ENCODE measurements at regions not wholly inside any gene's neighbourhood (a gene's known extent, or its start where the extent isn't known, plus 50 kb on each side); places are given as distances from the start of the nearest gene placed in this dataset.

GRCh38 chr17:33582661-33583060 is 289.6 kb upstream of the ASIC2 start:
- Mint-ChIP-seq H3K36me3 (ENCODE audit: low read depth) (no peaks in the 10 kb centered on the region), H3K27me3 (peaks cover 5% of the 10 kb centered on the region), H3K27ac (no peak overlapping the region), H3K9me3 (no peaks in the 10 kb centered on the region), H3K4me1 (no peaks in the 10 kb centered on the region), H3K4me3 (no peak overlapping the region)
- CTCF ChIA-PET, result no interaction called here
- POLR2A ChIA-PET, result no interaction called here
- DNase-seq, result no peak

GRCh38 chr17:33583518-33584417 is 290.7 kb upstream of the ASIC2 start:
- H3K9me3 Mint-ChIP-seq, result no peaks in the 10 kb centered on the region
- ChIA-PET POLR2A (no interaction called here), CTCF (no interaction called here)
- no peak overlapping the region for H3K27ac Mint-ChIP-seq
- peaks cover 5% of the 10 kb centered on the region for H3K27me3 Mint-ChIP-seq
- no peak for DNase-seq
- no peaks in the 10 kb centered on the region for H3K36me3 Mint-ChIP-seq (ENCODE audit: low read depth)
- H3K4me3 Mint-ChIP-seq, result no peak overlapping the region
- no peaks in the 10 kb centered on the region for H3K4me1 Mint-ChIP-seq

GRCh38 chr17:33593991-33594390 is 300.9 kb upstream of the ASIC2 start:
- Mint-ChIP-seq H3K27me3 (peaks cover 6% of the 10 kb centered on the region), H3K9me3 (no peaks in the 10 kb centered on the region), H3K4me1 (no peaks in the 10 kb centered on the region), H3K36me3 (ENCODE audit: low read depth) (no peaks in the 10 kb centered on the region), H3K4me3 (no peak overlapping the region), H3K27ac (no peak overlapping the region)
- ChIA-PET POLR2A (no interaction called here), CTCF (no interaction called here)
- DNase-seq, result no peak

- Mint-ChIP-seq H3K4me1 (no peaks in the 10 kb centered on the region), H3K27me3 (peaks cover 3% of the 10 kb centered on the region), H3K27ac (no peak overlapping the region), H3K9me3 (no peaks in the 10 kb centered on the region), H3K4me3 (no peak overlapping the region), H3K36me3 (ENCODE audit: low read depth) (no peaks in the 10 kb centered on the region)
- POLR2A ChIA-PET, result no interaction called here
- CTCF ChIA-PET, result no interaction called here
- no peak for DNase-seq
These were observed 302.7 kb upstream of the ASIC2 start for GRCh38 chr17:33595828-33596227.

- no peaks in the 10 kb centered on the region for H3K9me3 Mint-ChIP-seq
- peaks cover 3% of the 10 kb centered on the region for H3K27me3 Mint-ChIP-seq
- no peak for DNase-seq
- H3K36me3 Mint-ChIP-seq (ENCODE audit: low read depth), result no peaks in the 10 kb centered on the region
- H3K4me3 Mint-ChIP-seq, result no peak overlapping the region
- CTCF ChIA-PET, result no interaction called here
- POLR2A ChIA-PET, result no interaction called here
- H3K4me1 Mint-ChIP-seq, result no peaks in the 10 kb centered on the region
- H3K27ac Mint-ChIP-seq, result no peak overlapping the region
These were observed 303.8 kb upstream of the ASIC2 start for GRCh38 chr17:33596899-33597298.

GRCh38 chr17:33598797-33599196 is 305.7 kb upstream of the ASIC2 start:
- no peaks in the 10 kb centered on the region for H3K4me1 Mint-ChIP-seq
- no peak overlapping the region for H3K4me3 Mint-ChIP-seq
- DNase-seq, result no peak
- ChIA-PET POLR2A (no interaction called here), CTCF (no interaction called here)
- no peak overlapping the region for H3K27ac Mint-ChIP-seq
- no peaks in the 10 kb centered on the region for H3K36me3 Mint-ChIP-seq (ENCODE audit: low read depth)
- H3K9me3 Mint-ChIP-seq, result no peaks in the 10 kb centered on the region
- peaks cover 3% of the 10 kb centered on the region for H3K27me3 Mint-ChIP-seq

GRCh38 chr17:33602981-33603380 is 309.9 kb upstream of the ASIC2 start:
- H3K4me3 Mint-ChIP-seq, result no peak overlapping the region
- no peak overlapping the region for H3K27ac Mint-ChIP-seq
- POLR2A ChIA-PET, result no interaction called here
- H3K4me1 Mint-ChIP-seq, result no peaks in the 10 kb centered on the region
- peaks cover 5% of the 10 kb centered on the region for H3K27me3 Mint-ChIP-seq
- CTCF ChIA-PET, result no interaction called here
- H3K9me3 Mint-ChIP-seq, result no peaks in the 10 kb centered on the region
- no peaks in the 10 kb centered on the region for H3K36me3 Mint-ChIP-seq (ENCODE audit: low read depth)
- DNase-seq, result no peak

- CTCF ChIA-PET, result no interaction called here
- POLR2A ChIA-PET, result no interaction called here
- Mint-ChIP-seq H3K4me1 (no peaks in the 10 kb centered on the region), H3K27me3 (peaks cover 5% of the 10 kb centered on the region), H3K27ac (no peak overlapping the region), H3K4me3 (no peak overlapping the region), H3K36me3 (ENCODE audit: low read depth) (no peaks in the 10 kb centered on the region), H3K9me3 (no peaks in the 10 kb centered on the region)
- no peak for DNase-seq
These were observed 310.7 kb upstream of the ASIC2 start for GRCh38 chr17:33603789-33604188.

- no peak overlapping the region for H3K4me3 Mint-ChIP-seq
- no peaks in the 10 kb centered on the region for H3K9me3 Mint-ChIP-seq
- no peak for DNase-seq
- H3K36me3 Mint-ChIP-seq (ENCODE audit: low read depth), result no peaks in the 10 kb centered on the region
- ChIA-PET CTCF (no interaction called here), POLR2A (no interaction called here)
- H3K4me1 Mint-ChIP-seq, result no peaks in the 10 kb centered on the region
- H3K27me3 Mint-ChIP-seq, result no peaks in the 10 kb centered on the region
- no peak overlapping the region for H3K27ac Mint-ChIP-seq
These were observed 318.4 kb upstream of the ASIC2 start for GRCh38 chr17:33611532-33611931.

- POLR2A ChIA-PET, result no interaction called here
- no peaks in the 10 kb centered on the region for H3K9me3 Mint-ChIP-seq
- H3K27me3 Mint-ChIP-seq, result peaks cover under 1% of the 10 kb centered on the region
- H3K4me3 Mint-ChIP-seq, result no peak overlapping the region
- no peak overlapping the region for H3K27ac Mint-ChIP-seq
- CTCF ChIA-PET, result no interaction called here
- no peaks in the 10 kb centered on the region for H3K36me3 Mint-ChIP-seq (ENCODE audit: low read depth)
- no peaks in the 10 kb centered on the region for H3K4me1 Mint-ChIP-seq
- DNase-seq, result no peak
These were observed 322.8 kb upstream of the ASIC2 start for GRCh38 chr17:33615861-33616260.

- POLR2A ChIA-PET, result no interaction called here
- peaks cover 3% of the 10 kb centered on the region for H3K27me3 Mint-ChIP-seq
- no peak overlapping the region for H3K4me3 Mint-ChIP-seq
- no peaks in the 10 kb centered on the region for H3K9me3 Mint-ChIP-seq
- DNase-seq, result no peak
- no peaks in the 10 kb centered on the region for H3K36me3 Mint-ChIP-seq (ENCODE audit: low read depth)
- H3K27ac Mint-ChIP-seq, result no peak overlapping the region
- H3K4me1 Mint-ChIP-seq, result no peaks in the 10 kb centered on the region
- CTCF ChIA-PET, result no interaction called here
These were observed 330.7 kb upstream of the ASIC2 start for GRCh38 chr17:33623841-33624240.

- peaks cover 1% of the 10 kb centered on the region for H3K27me3 Mint-ChIP-seq
- H3K9me3 Mint-ChIP-seq, result peaks cover 2% of the 10 kb centered on the region
- H3K4me3 Mint-ChIP-seq, result no peak overlapping the region
- no peaks in the 10 kb centered on the region for H3K4me1 Mint-ChIP-seq
- POLR2A ChIA-PET, result no interaction called here
- H3K36me3 Mint-ChIP-seq (ENCODE audit: low read depth), result no peaks in the 10 kb centered on the region
- CTCF ChIA-PET, result no interaction called here
- no peak overlapping the region for H3K27ac Mint-ChIP-seq
- no peak for DNase-seq
These were observed 335.6 kb upstream of the ASIC2 start for GRCh38 chr17:33628500-33629346.

- POLR2A ChIA-PET, result no interaction called here
- peaks cover 10% of the 10 kb centered on the region for H3K36me3 Mint-ChIP-seq (ENCODE audit: low read depth)
- peaks cover 20% of the 10 kb centered on the region for H3K4me1 Mint-ChIP-seq
- H3K9me3 Mint-ChIP-seq, result peaks cover 26% of the 10 kb centered on the region
- DNase-seq, result no peak
- CTCF ChIA-PET, result no interaction called here
- H3K27me3 Mint-ChIP-seq, result no peaks in the 10 kb centered on the region
- H3K27ac Mint-ChIP-seq, result no peak overlapping the region
- no peak overlapping the region for H3K4me3 Mint-ChIP-seq
These were observed 340.4 kb upstream of the ASIC2 start for GRCh38 chr17:33633446-33633845.

Measured in activated CD4-positive, alpha-beta T cell treated with anti-CD3 and anti-CD28 coated beads, Interleukin-2, amount 10 ng/mL, durations not matched to agents 7 days and 5 days (primary cell).